ENCODE measurements at regions not wholly inside any gene's neighbourhood (a gene's known extent, or its start where the extent isn't known, plus 50 kb on each side); places are given as distances from the start of the nearest gene placed in this dataset.

DNA sequence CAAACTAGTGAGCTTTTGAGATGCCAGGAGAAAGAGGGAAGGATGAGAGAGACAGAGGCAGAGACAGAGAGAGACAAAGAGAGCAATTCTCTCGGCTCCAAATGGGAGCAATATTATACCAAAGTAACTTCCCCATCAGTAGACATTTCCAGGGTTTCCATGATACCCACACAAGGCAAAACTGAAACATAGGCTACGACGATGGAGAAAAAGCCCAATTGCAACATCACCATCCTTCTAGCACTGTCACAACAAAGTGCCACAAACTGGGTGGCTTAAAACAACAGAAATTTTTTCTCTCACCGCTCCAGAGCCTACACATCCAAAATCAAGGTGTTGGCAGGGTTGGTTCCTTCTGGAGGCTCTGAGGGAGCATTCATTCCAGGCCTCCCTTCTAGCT lies 81.4 kb downstream of the KCTD12 start:
- H3K27ac ChIP-seq (ENCODE audit: control insufficient read depth, insufficient read depth, low read length), result no peak overlapping the region
- no peaks in the 10 kb centered on the region for H3K9me3 ChIP-seq (ENCODE audit: control insufficient read depth, low read depth, low read length)
- no peaks in the 10 kb centered on the region for H3K4me1 ChIP-seq (ENCODE audit: control insufficient read depth, extremely low read depth, insufficient read depth, low read length)
- H3K9ac ChIP-seq (ENCODE audit: control insufficient read depth, extremely low read depth, insufficient read depth, low read length), result no peak overlapping the region
- H3K9me1 ChIP-seq (ENCODE audit: control insufficient read depth, extremely low read depth, insufficient read depth, low read length), result no peaks in the 10 kb centered on the region
- H2AFZ ChIP-seq (ENCODE audit: control insufficient read depth, low read length), result no peak overlapping the region
- no peaks in the 10 kb centered on the region for H3K36me3 ChIP-seq (ENCODE audit: control insufficient read depth in 2 of 2, extremely low read depth in 1 of 2, insufficient read depth in 2 of 2, low read length in 2 of 2)
- dilution Hi-C loops (cut with MboI; ENCODE audit: extremely low pct_ligation_motif_present, low sequenced_read_pairs), result no loop called here
- no peak overlapping the region for H3K4me2 ChIP-seq (ENCODE audit: control insufficient read depth, extremely low read depth, insufficient read depth, low read depth, low read length)
- no peaks in the 10 kb centered on the region for H4K20me1 ChIP-seq (ENCODE audit: control insufficient read depth, extremely low read depth, insufficient read depth, low read length)
- no peak for FAIRE-seq
- no peaks in the 10 kb centered on the region for H3K79me2 ChIP-seq (ENCODE audit: control insufficient read depth, insufficient read depth, low read length)
- no peak for DNase-seq (ENCODE audit: low read depth, low spot score)
- no peaks in the 10 kb centered on the region for H3K27me3 ChIP-seq (ENCODE audit: control insufficient read depth, extremely low read depth, insufficient read depth, low read length)
- no peak for TF ChIP-seq EZH2 (IDR thresholded peaks at IDR 0.05; ENCODE audit: low read length)
- TF ChIP-seq, protein P1, sequence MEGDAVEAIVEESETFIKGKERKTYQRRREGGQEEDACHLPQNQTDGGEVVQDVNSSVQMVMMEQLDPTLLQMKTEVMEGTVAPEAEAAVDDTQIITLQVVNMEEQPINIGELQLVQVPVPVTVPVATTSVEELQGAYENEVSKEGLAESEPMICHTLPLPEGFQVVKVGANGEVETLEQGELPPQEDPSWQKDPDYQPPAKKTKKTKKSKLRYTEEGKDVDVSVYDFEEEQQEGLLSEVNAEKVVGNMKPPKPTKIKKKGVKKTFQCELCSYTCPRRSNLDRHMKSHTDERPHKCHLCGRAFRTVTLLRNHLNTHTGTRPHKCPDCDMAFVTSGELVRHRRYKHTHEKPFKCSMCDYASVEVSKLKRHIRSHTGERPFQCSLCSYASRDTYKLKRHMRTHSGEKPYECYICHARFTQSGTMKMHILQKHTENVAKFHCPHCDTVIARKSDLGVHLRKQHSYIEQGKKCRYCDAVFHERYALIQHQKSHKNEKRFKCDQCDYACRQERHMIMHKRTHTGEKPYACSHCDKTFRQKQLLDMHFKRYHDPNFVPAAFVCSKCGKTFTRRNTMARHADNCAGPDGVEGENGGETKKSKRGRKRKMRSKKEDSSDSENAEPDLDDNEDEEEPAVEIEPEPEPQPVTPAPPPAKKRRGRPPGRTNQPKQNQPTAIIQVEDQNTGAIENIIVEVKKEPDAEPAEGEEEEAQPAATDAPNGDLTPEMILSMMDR (optimal IDR thresholded peaks at IDR 0.05 in 1 of 3, IDR thresholded peaks at IDR 0.05 in 1 of 3, conservative IDR thresholded peaks at IDR 0.05 in 1 of 3; ENCODE audit: extremely low read depth in 1 of 3, insufficient read depth in 2 of 3, low read length in 3 of 3), result no peak
- H3K4me3 ChIP-seq (ENCODE audit: control insufficient read depth in 2 of 3, extremely low read depth in 1 of 3, insufficient read depth in 2 of 3, low read depth in 1 of 3, low read length in 3 of 3), result no peak overlapping the region

DNA sequence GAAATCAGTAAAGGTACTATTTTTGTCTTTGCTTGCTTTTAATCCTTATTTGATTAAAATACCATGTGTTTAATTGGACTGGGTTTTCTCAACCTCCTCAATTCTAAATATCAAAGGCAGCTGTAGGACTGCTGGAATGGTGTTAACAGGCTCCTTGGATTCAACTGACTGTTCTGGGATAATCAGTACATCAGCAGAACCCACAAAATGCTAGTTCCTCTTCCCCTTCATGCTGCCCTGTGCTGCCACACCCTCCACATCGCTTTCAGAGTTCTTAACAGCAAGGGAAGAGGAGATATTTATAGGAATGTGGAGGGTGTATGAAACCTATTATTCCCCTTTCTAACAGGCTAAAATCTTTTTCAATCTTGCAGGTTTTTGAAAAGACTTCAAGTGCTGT lies 82.4 kb downstream of the KCTD12 start:
- Histone ChIP-seq H3K9me3 (ENCODE audit: control insufficient read depth, low read depth, low read length) (no peaks in the 10 kb centered on the region), H3K4me1 (ENCODE audit: control insufficient read depth, extremely low read depth, insufficient read depth, low read length) (no peaks in the 10 kb centered on the region), H3K9ac (ENCODE audit: control insufficient read depth, extremely low read depth, insufficient read depth, low read length) (no peak overlapping the region), H3K36me3 (ENCODE audit: control insufficient read depth in 2 of 2, extremely low read depth in 1 of 2, insufficient read depth in 2 of 2, low read length in 2 of 2) (no peaks in the 10 kb centered on the region), H3K4me3 (ENCODE audit: control insufficient read depth in 2 of 3, extremely low read depth in 1 of 3, insufficient read depth in 2 of 3, low read depth in 1 of 3, low read length in 3 of 3) (no peak overlapping the region), H3K27me3 (ENCODE audit: control insufficient read depth, extremely low read depth, insufficient read depth, low read length) (no peaks in the 10 kb centered on the region), H3K27ac (ENCODE audit: control insufficient read depth, insufficient read depth, low read length) (no peak overlapping the region), H3K4me2 (ENCODE audit: control insufficient read depth, extremely low read depth, insufficient read depth, low read depth, low read length) (no peak overlapping the region), H3K9me1 (ENCODE audit: control insufficient read depth, extremely low read depth, insufficient read depth, low read length) (no peaks in the 10 kb centered on the region), H4K20me1 (ENCODE audit: control insufficient read depth, extremely low read depth, insufficient read depth, low read length) (no peaks in the 10 kb centered on the region), H2AFZ (ENCODE audit: control insufficient read depth, low read length) (no peak overlapping the region), H3K79me2 (ENCODE audit: control insufficient read depth, insufficient read depth, low read length) (no peaks in the 10 kb centered on the region)
- dilution Hi-C loops (cut with MboI; ENCODE audit: extremely low pct_ligation_motif_present, low sequenced_read_pairs), result no loop called here
- no peak for FAIRE-seq
- TF ChIP-seq, protein P1 (optimal IDR thresholded peaks at IDR 0.05 in 1 of 3, IDR thresholded peaks at IDR 0.05 in 1 of 3, conservative IDR thresholded peaks at IDR 0.05 in 1 of 3; ENCODE audit: extremely low read depth in 1 of 3, insufficient read depth in 2 of 3, low read length in 3 of 3), result no peak
- no peak for TF ChIP-seq EZH2 (IDR thresholded peaks at IDR 0.05; ENCODE audit: low read length)
- DNase-seq (ENCODE audit: low read depth, low spot score), result no peak
